Mucosa of rectum (tissue), 2 donors: ENCODE measurements at regions not wholly inside any gene's neighbourhood (a gene's known extent, or its start where the extent isn't known, plus 50 kb on each side); places are given as distances from the start of the nearest gene placed in this dataset.

Experiments
- H3K27ac ChIP-seq, 2 donors: one replicate each; pipeline ENCODE4 v1.7.0; 2013; ENCODE audit warnings: inconsistent platforms in 2 of 2, low read depth in 2 of 2, low read length in 2 of 2
- H3K27me3 ChIP-seq, 2 donors: one replicate each; pipeline ENCODE4 v1.7.0; 2013; ENCODE audit warnings: low read length in 2 of 2; ENCODE audit not compliant: control insufficient read depth in 2 of 2, insufficient read depth in 2 of 2
- H3K36me3 ChIP-seq, 2 donors: one replicate each; pipeline ENCODE4 v1.7.0; 2013; ENCODE audit warnings: low read length in 2 of 2; ENCODE audit not compliant: control insufficient read depth in 2 of 2, insufficient read depth in 2 of 2
- H3K4me1 ChIP-seq, 2 donors: one replicate each; pipeline ENCODE4 v1.7.0; 2013; ENCODE audit warnings: low read length in 2 of 2, mild to moderate bottlenecking in 1 of 2; ENCODE audit not compliant: control insufficient read depth in 2 of 2, insufficient read depth in 2 of 2
- H3K4me3 ChIP-seq, 2 donors: one replicate each; pipeline ENCODE4 v1.7.0; 2013; ENCODE audit warnings: low read length in 2 of 2
- H3K9ac ChIP-seq, 2 donors: one replicate each; pipeline ENCODE4 v1.7.0; 2013; ENCODE audit warnings: low read length in 2 of 2, low read depth in 1 of 2, mild to moderate bottlenecking in 1 of 2
- H3K9me3 ChIP-seq, 2 donors: one replicate each; pipeline ENCODE4 v1.7.0; 2013; ENCODE audit warnings: low read length in 2 of 2; ENCODE audit not compliant: control insufficient read depth in 2 of 2
- donor health status: healthy.
- donor health status: Normal muscosa, but diverticular disease.

DNA sequence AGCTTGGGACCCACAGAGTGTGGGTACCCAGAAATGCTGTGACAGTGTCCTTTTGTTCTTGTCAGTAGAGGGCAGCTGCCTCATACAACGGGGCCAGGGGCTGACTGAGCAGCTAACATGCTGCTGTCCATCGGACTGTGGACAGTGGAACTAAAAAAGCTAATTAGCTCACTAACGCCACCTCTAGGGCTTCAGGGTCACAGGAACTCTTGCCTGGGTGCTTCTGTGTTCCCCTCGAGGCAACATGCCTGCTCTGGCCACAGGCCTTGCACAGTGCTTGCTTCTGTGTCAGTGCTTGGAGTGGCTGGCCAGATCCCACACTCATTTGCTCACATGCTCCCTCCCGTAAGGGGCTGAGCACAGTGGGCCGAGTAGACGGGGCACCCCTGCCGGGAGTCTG is 377.0 kb downstream of the OLFM4 start:
- H3K27me3 ChIP-seq, result no peaks in the 10 kb centered on the region
- no peak overlapping the region for H3K27ac ChIP-seq
- no peak overlapping the region for H3K9ac ChIP-seq
- no peak overlapping the region for H3K4me3 ChIP-seq
- no peaks in the 10 kb centered on the region for H3K4me1 ChIP-seq
- H3K36me3 ChIP-seq, result no peaks in the 10 kb centered on the region
- no peaks in the 10 kb centered on the region for H3K9me3 ChIP-seq

DNA sequence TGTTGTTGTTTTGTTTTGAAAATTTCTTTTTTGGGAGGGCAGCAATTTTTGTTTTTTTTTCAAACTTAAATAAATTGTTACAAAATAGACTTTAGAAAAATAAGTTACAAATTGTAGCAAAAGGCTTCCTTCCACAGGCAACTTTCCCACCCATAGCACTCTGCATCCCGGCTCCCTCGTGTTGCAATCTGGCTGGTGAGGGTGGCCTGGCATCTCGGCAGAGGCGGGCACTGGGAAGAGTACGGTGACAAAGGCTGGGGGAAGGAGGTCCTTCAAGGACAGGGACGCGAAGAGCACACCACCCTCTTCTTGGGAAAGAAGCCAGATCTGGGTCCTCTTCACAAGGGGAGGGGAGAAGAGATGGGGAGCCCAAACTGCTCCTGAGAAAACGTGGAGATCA is 379.7 kb downstream of the OLFM4 start:
- Histone ChIP-seq H3K36me3 (no peaks in the 10 kb centered on the region), H3K27ac (no peak overlapping the region), H3K9ac (no peak overlapping the region), H3K4me3 (no peak overlapping the region), H3K4me1 (no peaks in the 10 kb centered on the region), H3K27me3 (no peaks in the 10 kb centered on the region), H3K9me3 (no peaks in the 10 kb centered on the region)

DNA sequence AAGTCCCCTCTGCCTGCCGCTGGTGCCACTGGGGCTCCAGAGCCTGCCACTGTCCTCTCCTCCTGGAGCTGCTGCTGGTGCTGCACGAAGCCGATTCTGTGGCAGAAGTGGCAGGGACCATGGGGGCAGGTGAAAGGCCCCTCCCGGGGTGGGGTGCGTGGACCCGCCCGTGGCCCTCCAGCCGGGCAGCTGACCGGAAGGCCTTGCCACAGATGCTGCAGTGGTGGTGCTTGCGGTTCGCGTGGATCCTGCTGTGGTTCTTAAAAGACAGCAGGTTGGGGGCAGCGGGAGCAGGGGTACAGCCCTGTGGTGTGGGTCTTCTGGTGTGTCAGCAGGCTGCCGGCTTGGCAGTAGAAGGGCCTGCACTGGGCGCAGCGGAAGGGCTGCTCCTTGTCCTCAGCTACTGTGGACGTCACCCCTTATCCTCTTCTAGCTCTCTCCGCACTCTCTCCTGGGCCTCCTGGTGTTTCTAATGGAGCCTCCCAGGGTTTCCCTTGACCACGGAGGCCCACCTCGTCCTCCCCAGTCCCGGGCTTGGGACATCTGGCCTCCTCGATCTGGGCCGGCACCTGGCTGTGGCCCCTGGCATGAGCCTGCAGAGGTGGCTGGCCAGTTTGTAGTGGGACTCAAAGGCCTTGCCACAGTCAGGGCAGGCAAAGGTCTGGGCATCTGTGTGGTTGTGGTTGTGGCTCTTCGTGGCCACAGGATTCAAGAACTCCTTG is 380.4 kb downstream of the OLFM4 start:
- H3K36me3 ChIP-seq, result no peaks in the 10 kb centered on the region
- no peak overlapping the region for H3K4me3 ChIP-seq
- no peak overlapping the region for H3K27ac ChIP-seq
- no peaks in the 10 kb centered on the region for H3K9me3 ChIP-seq
- H3K4me1 ChIP-seq, result no peaks in the 10 kb centered on the region
- H3K27me3 ChIP-seq, result no peaks in the 10 kb centered on the region
- no peak overlapping the region for H3K9ac ChIP-seq

GRCh38 chr13:53411463-53411862 is 382.9 kb downstream of the OLFM4 start:
- H3K27ac ChIP-seq, result no peak overlapping the region
- no peak overlapping the region for H3K4me3 ChIP-seq
- no peaks in the 10 kb centered on the region for H3K9me3 ChIP-seq
- H3K9ac ChIP-seq, result no peak overlapping the region
- no peaks in the 10 kb centered on the region for H3K36me3 ChIP-seq
- no peaks in the 10 kb centered on the region for H3K27me3 ChIP-seq
- no peaks in the 10 kb centered on the region for H3K4me1 ChIP-seq

DNA sequence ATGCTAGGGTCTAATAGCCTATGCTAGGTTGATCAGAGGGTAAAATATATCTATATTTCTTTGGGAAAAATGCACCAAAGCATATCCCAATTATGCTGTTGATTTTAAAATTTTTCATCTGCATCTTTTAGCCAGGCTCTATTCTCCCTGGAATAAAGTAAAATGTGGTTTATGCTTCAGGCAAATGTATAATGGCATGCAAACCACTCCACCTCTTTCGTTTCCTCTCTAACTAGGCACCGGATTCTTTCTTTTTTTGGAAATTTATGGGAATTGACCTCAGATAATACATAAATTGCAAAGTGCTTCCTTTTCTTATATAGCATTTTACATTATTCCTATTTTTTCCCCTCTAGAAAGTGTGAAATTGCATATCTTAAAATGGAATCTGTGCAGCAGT is 386.5 kb downstream of the OLFM4 start:
- no peaks in the 10 kb centered on the region for H3K36me3 ChIP-seq
- H3K4me3 ChIP-seq, result no peak overlapping the region

DNA sequence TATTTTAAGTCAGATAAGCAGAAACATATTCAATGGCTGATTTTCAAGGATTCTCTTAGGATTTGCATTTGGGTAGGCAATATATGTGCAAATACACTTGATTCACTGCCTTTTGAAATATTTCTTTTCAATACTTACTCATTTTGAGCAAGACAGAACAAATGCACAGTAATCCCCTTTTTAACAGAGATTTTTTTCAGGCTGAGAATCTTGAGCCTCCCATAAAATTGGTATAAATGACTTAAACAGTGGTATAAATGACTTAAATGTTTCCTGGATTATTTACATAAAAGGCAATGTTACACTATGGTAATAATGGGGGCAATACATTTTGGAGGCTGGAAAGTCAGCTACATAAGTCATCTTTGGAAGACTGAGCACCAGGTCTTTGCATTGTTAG is 389.0 kb downstream of the OLFM4 start:
- Histone ChIP-seq H3K4me3 (no peak overlapping the region), H3K4me1 (no peaks in the 10 kb centered on the region), H3K9me3 (no peaks in the 10 kb centered on the region), H3K27me3 (no peaks in the 10 kb centered on the region), H3K36me3 (no peaks in the 10 kb centered on the region), H3K27ac (no peak overlapping the region), H3K9ac (no peak overlapping the region)

More for the DNA sequence above, 386.5 kb downstream of the OLFM4 start:
- Histone ChIP-seq H3K9me3 (no peaks in the 10 kb centered on the region), H3K9ac (no peak overlapping the region), H3K4me1 (no peaks in the 10 kb centered on the region), H3K27me3 (no peaks in the 10 kb centered on the region), H3K27ac (no peak overlapping the region)

DNA sequence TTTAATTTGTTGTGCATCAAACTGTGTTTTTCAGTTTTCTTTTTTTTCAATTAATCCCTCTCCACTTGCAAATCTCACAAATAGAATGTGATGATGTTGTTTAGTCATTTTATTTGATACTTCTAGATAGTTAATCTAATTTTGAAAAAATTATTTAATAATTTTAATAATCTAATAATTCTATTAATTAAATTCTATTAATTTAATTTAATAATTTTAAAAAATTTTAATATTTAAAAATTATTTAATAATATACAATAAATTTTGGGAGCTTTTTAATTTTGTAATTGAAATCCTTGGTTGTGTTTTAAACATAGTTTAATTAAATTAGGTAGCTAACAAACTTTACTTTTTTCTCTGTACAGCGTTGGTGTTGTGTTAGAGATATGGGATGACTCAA is 393.8 kb downstream of the OLFM4 start:
- H3K9ac ChIP-seq, result no peak overlapping the region
- H3K36me3 ChIP-seq, result no peaks in the 10 kb centered on the region
- no peak overlapping the region for H3K4me3 ChIP-seq
- H3K27me3 ChIP-seq, result no peaks in the 10 kb centered on the region
- H3K4me1 ChIP-seq, result no peaks in the 10 kb centered on the region
- no peak overlapping the region for H3K27ac ChIP-seq
- H3K9me3 ChIP-seq, result no peaks in the 10 kb centered on the region

DNA sequence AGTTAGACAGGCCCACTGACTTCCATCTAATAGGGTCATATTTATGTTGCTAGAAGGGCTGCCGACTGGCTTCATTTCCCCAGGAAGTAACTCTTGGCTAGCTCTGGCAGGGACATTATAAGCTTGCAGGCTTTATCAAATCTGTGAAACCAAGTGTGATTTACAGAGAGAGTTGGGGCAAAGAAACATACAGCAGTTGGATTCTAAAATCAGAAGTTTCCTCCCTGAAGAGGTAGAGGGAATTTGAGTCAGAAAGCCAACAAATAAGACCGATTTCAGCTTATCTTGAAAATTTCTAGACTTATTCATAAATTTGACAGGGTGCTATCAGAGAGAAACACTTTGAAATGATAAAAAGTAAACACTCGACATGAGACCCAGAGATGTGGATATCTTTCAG is 407.8 kb downstream of the OLFM4 start:
- no peak overlapping the region for H3K9ac ChIP-seq
- no peaks in the 10 kb centered on the region for H3K36me3 ChIP-seq
- no peak overlapping the region for H3K27ac ChIP-seq
- no peaks in the 10 kb centered on the region for H3K9me3 ChIP-seq
- H3K4me1 ChIP-seq, result no peaks in the 10 kb centered on the region
- no peak overlapping the region for H3K4me3 ChIP-seq
- no peaks in the 10 kb centered on the region for H3K27me3 ChIP-seq

- Histone ChIP-seq H3K27me3 (no peaks in the 10 kb centered on the region), H3K27ac (no peak overlapping the region), H3K4me1 (no peaks in the 10 kb centered on the region), H3K9me3 (no peaks in the 10 kb centered on the region), H3K36me3 (no peaks in the 10 kb centered on the region), H3K9ac (no peak overlapping the region), H3K4me3 (no peak overlapping the region)
Measured at GRCh38 chr13:53439439-53440225, 411.0 kb downstream of the OLFM4 start.

DNA sequence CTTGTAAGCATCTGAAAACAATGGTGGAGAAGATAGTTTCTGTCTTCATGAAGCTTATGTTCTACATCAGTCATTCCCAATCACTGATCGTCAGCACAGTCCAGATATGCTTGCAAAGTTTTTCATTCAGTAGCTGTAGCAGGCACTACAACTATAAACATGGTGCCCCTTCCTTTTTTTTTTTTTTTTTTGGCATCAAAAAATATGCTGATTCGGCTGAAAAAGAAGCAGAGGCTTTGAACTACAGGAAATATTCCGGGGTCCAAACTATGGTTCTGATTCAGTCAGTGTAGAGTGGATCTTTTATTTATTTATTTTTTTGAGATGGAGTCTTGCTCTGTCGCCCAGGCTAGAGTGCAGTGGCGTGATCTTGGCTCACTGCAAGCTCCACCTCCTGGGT is 414.4 kb downstream of the OLFM4 start:
- Histone ChIP-seq H3K27me3 (no peaks in the 10 kb centered on the region), H3K9ac (no peak overlapping the region), H3K4me1 (no peaks in the 10 kb centered on the region), H3K27ac (no peak overlapping the region), H3K4me3 (no peak overlapping the region), H3K9me3 (no peaks in the 10 kb centered on the region), H3K36me3 (no peaks in the 10 kb centered on the region)
